Fibroblast of lung (primary cell): ENCODE measurements at regions not wholly inside any gene's neighbourhood (a gene's known extent, or its start where the extent isn't known, plus 50 kb on each side); places are given as distances from the start of the nearest gene placed in this dataset.
A peak's percentile ranks its signal among the peaks of the same experiment; 100 is the strongest.

Experiments used
- DNase-seq, 2 donors: peaks; one replicate each; pipeline versions ENCODE4 v3.0.0 to v3.0.0-alpha.2; 2010; ENCODE audit warnings: low read depth in 2 of 2
- H2AFZ ChIP-seq: 2 replicates; pipeline ENCODE4 v1.5.1; 2012; ENCODE audit warnings: low read length, control low read depth, inconsistent platforms
- H3K27ac ChIP-seq: 2 replicates; pipeline ENCODE4 v1.5.1; 2011; ENCODE audit warnings: low read length, control low read depth; ENCODE audit not compliant: insufficient read depth
- H3K27me3 ChIP-seq: 2 replicates; pipeline ENCODE4 v1.5.1; 2011; ENCODE audit warnings: mild to moderate bottlenecking, low read length; ENCODE audit not compliant: control insufficient read depth, insufficient read depth
- H3K36me3 ChIP-seq: 2 replicates; pipeline ENCODE4 v1.5.1; 2011; ENCODE audit warnings: low read length; ENCODE audit not compliant: control insufficient read depth, insufficient read depth
- H3K4me1 ChIP-seq: 2 replicates; pipeline ENCODE4 v1.5.1; 2011; ENCODE audit warnings: low read length; ENCODE audit not compliant: control insufficient read depth, insufficient read depth; ENCODE audit errors: extremely low read depth
- H3K4me2 ChIP-seq: 2 replicates; pipeline ENCODE4 v1.5.1; 2011; ENCODE audit warnings: low read length, control low read depth; ENCODE audit not compliant: insufficient read depth; ENCODE audit errors: extremely low read depth
- H3K4me3 ChIP-seq, 4 experiments: fragments of 200-600 bp in 1 of 4; sonication (generic) in 1 of 4; replicated peaks in 1 of 4; 2 replicates each; pipeline ENCODE4 v1.5.1; 2011 to 2016; ENCODE audit warnings: low read length in 4 of 4, low read depth in 3 of 4, mild to moderate bottlenecking in 3 of 4, control low read depth in 2 of 4, inconsistent platforms in 1 of 4, mixed read lengths in 1 of 4; ENCODE audit not compliant: insufficient read depth in 1 of 4; ENCODE audit errors: control extremely low read depth in 1 of 4
- H3K79me2 ChIP-seq: 2 replicates; pipeline ENCODE4 v1.5.1; 2012; ENCODE audit warnings: mild to moderate bottlenecking, low read length, inconsistent platforms; ENCODE audit not compliant: control insufficient read depth, insufficient read depth
- H3K9ac ChIP-seq: 2 replicates; pipeline ENCODE4 v1.5.1; 2011; ENCODE audit warnings: mild to moderate bottlenecking, low read length, control low read depth; ENCODE audit not compliant: insufficient read depth
- H3K9me3 ChIP-seq: 2 replicates; pipeline ENCODE4 v1.5.1; 2012; ENCODE audit warnings: low read depth, low read length; ENCODE audit not compliant: control insufficient read depth, insufficient read depth
- H4K20me1 ChIP-seq: 2 replicates; pipeline ENCODE4 v1.5.1; 2011; ENCODE audit warnings: low read length; ENCODE audit not compliant: control insufficient read depth, insufficient read depth; ENCODE audit errors: extremely low read depth
- CTCF ChIP-seq, 2 donors: IDR thresholded peaks in 1 of 2; conservative IDR thresholded peaks in 1 of 2; 1 replicate in 1 of 2; 2 replicates in 1 of 2; pipeline ENCODE4 v1.5.1; 2011 to 2012; ENCODE audit warnings: low read length in 2 of 2, control low read depth in 1 of 2, inconsistent platforms in 1 of 2, low read depth in 1 of 2, mild to moderate bottlenecking in 1 of 2
- EZH2 ChIP-seq: IDR thresholded peaks from 2 replicates; pipeline ENCODE4 v1.5.1; 2012; ENCODE audit warnings: low read length, control low read depth, mild to moderate bottlenecking; ENCODE audit errors: missing control alignments

- Histone ChIP-seq H3K36me3 (no peaks in the 10 kb centered on the region), H3K9ac (no peak overlapping the region)
These were observed 260.8 kb upstream of the POU2AF2 start for GRCh38 chr11:110984693-110985092.

GRCh38 chr11:110984147-110984546 is 261.4 kb upstream of the POU2AF2 start:
- peak; percentile 51 to 88 for DNase-seq
- H3K4me3 ChIP-seq: no peak overlapping the region
- H3K27ac ChIP-seq: no peak overlapping the region
- H4K20me1 ChIP-seq: no peaks in the 10 kb centered on the region
- H3K27me3 ChIP-seq: no peaks in the 10 kb centered on the region
- no peaks in the 10 kb centered on the region for H3K4me1 ChIP-seq
- no peaks in the 10 kb centered on the region for H3K79me2 ChIP-seq
- no peak overlapping the region for H2AFZ ChIP-seq
- H3K9ac ChIP-seq: no peak overlapping the region
- TF ChIP-seq EZH2 (no peak), CTCF (conservative IDR thresholded peaks at IDR 0.05 in 1 of 2, IDR thresholded peaks at IDR 0.05 in 1 of 2; ENCODE audit: low read depth in 1 of 2, low read length in 2 of 2) (no peak)
- H3K9me3 ChIP-seq: no peaks in the 10 kb centered on the region
- no peak overlapping the region for H3K4me2 ChIP-seq
- no peaks in the 10 kb centered on the region for H3K36me3 ChIP-seq

More at GRCh38 chr11:110984693-110985092, 260.8 kb upstream of the POU2AF2 start:
- no peaks in the 10 kb centered on the region for H4K20me1 ChIP-seq
- TF ChIP-seq CTCF (conservative IDR thresholded peaks at IDR 0.05 in 1 of 2, IDR thresholded peaks at IDR 0.05 in 1 of 2; ENCODE audit: low read depth in 1 of 2, low read length in 2 of 2) (no peak), EZH2 (no peak)
- H3K27me3 ChIP-seq: no peaks in the 10 kb centered on the region
- no peaks in the 10 kb centered on the region for H3K79me2 ChIP-seq
- H3K4me2 ChIP-seq: no peak overlapping the region
- no peak overlapping the region for H2AFZ ChIP-seq
- no peak overlapping the region for H3K27ac ChIP-seq
- peaks cover 3% of the 10 kb centered on the region for H3K4me1 ChIP-seq
- H3K9me3 ChIP-seq: no peaks in the 10 kb centered on the region
- DNase-seq: no peak
- H3K4me3 ChIP-seq: no peak overlapping the region

- TF ChIP-seq CTCF (conservative IDR thresholded peaks at IDR 0.05 in 1 of 2, IDR thresholded peaks at IDR 0.05 in 1 of 2; ENCODE audit: low read depth in 1 of 2, low read length in 2 of 2) (no peak), EZH2 (no peak)
- Histone ChIP-seq H3K4me1 (no peaks in the 10 kb centered on the region), H3K9ac (no peak overlapping the region), H3K27me3 (no peaks in the 10 kb centered on the region), H3K36me3 (no peaks in the 10 kb centered on the region), H3K4me2 (no peak overlapping the region), H3K79me2 (no peaks in the 10 kb centered on the region), H3K27ac (no peak overlapping the region), H4K20me1 (no peaks in the 10 kb centered on the region), H3K4me3 (no peak overlapping the region), H3K9me3 (no peaks in the 10 kb centered on the region), H2AFZ (no peak overlapping the region)
- no peak for DNase-seq
These were observed 263.3 kb upstream of the POU2AF2 start for GRCh38 chr11:110982214-110982613.
